BLaER1 (cell line): ENCODE measurements at regions not wholly inside any gene's neighbourhood (a gene's known extent, or its start where the extent isn't known, plus 50 kb on each side); places are given as distances from the start of the nearest gene placed in this dataset.

ENCODE experiments used
- H3K27ac ChIP-seq: shearing (Covaris generic); formaldehyde crosslinking; 2 replicates; pipeline ENCODE4 v1.8.1; 2022
- H3K27me3 ChIP-seq: shearing (Covaris generic); formaldehyde crosslinking; 2 replicates; pipeline ENCODE4 v1.8.1; 2022
- H3K36me3 ChIP-seq: shearing (Covaris generic); formaldehyde crosslinking; 2 replicates; pipeline ENCODE4 v1.8.1; 2022
- H3K4me1 ChIP-seq: shearing (Covaris generic); formaldehyde crosslinking; 2 replicates; pipeline ENCODE4 v1.8.1; 2022
- H3K4me2 ChIP-seq: shearing (Covaris generic); formaldehyde crosslinking; 2 replicates; pipeline ENCODE4 v1.8.1; 2022
- H3K4me3 ChIP-seq: shearing (Covaris generic); formaldehyde crosslinking; 2 replicates; pipeline ENCODE4 v1.8.1; 2022
- H3K9ac ChIP-seq: shearing (Covaris generic); formaldehyde crosslinking; 2 replicates; pipeline ENCODE4 v1.8.1; 2022
- H3K9me3 ChIP-seq: shearing (Covaris generic); formaldehyde crosslinking; 2 replicates; pipeline ENCODE4 v1.8.1; 2022
- H4K20me1 ChIP-seq: shearing (Covaris generic); formaldehyde crosslinking; 2 replicates; pipeline ENCODE4 v1.8.1; 2022
- Cebpa-rat ChIP-seq: shearing (Covaris generic); IDR thresholded peaks from 2 replicates; pipeline ENCODE4 v1.8.1; 2022

GRCh38 chr2:160720098-160720497 lies 226.5 kb upstream of the RBMS1 start:
- Histone ChIP-seq H3K9ac (no peak overlapping the region), H3K4me1 (no peaks in the 10 kb centered on the region), H3K4me2 (no peak overlapping the region), H3K27ac (no peak overlapping the region), H3K9me3 (no peaks in the 10 kb centered on the region; the same call in none of the 2 replicates), H3K36me3 (no peaks in the 10 kb centered on the region), H4K20me1 (no peaks in the 10 kb centered on the region), H3K4me3 (no peak overlapping the region), H3K27me3 (no peaks in the 10 kb centered on the region)
- TF ChIP-seq Cebpa-rat, result no peak

GRCh38 chr2:160721089-160722040 lies 227.8 kb upstream of the RBMS1 start:
- Histone ChIP-seq H3K27me3 (no peaks in the 10 kb centered on the region), H3K27ac (no peak overlapping the region), H4K20me1 (no peaks in the 10 kb centered on the region), H3K4me2 (no peak overlapping the region), H3K36me3 (no peaks in the 10 kb centered on the region), H3K4me3 (no peak overlapping the region), H3K4me1 (peaks cover 8% of the 10 kb centered on the region), H3K9ac (no peak overlapping the region), H3K9me3 (no peaks in the 10 kb centered on the region; the same call in none of the 2 replicates)
- TF ChIP-seq Cebpa-rat, result no peak

GRCh38 chr2:160726046-160726445 lies 232.4 kb upstream of the RBMS1 start:
- Histone ChIP-seq H3K9me3 (no peaks in the 10 kb centered on the region; the same call in none of the 2 replicates), H3K27ac (no peak overlapping the region), H3K36me3 (no peaks in the 10 kb centered on the region), H3K4me1 (peaks cover 8% of the 10 kb centered on the region), H3K4me3 (no peak overlapping the region), H4K20me1 (no peaks in the 10 kb centered on the region), H3K4me2 (0 out of 2 replicates have a peak overlapping the region, but pooled peaks have one; percentile 7), H3K9ac (no peak overlapping the region), H3K27me3 (no peaks in the 10 kb centered on the region)
- no peak for TF ChIP-seq Cebpa-rat

GRCh38 chr2:160730296-160730995 lies 236.8 kb upstream of the RBMS1 start:
- H3K27me3 ChIP-seq, result no peaks in the 10 kb centered on the region
- no peaks in the 10 kb centered on the region for H4K20me1 ChIP-seq
- no peak for TF ChIP-seq Cebpa-rat
- no peak overlapping the region for H3K9ac ChIP-seq
- no peaks in the 10 kb centered on the region for H3K36me3 ChIP-seq
- H3K9me3 ChIP-seq, result no peaks in the 10 kb centered on the region
- no peak overlapping the region for H3K4me2 ChIP-seq
- no peak overlapping the region for H3K27ac ChIP-seq
- H3K4me3 ChIP-seq, result no peak overlapping the region
- H3K4me1 ChIP-seq, result peaks cover 8% of the 10 kb centered on the region

GRCh38 chr2:160731415-160731814 lies 237.8 kb upstream of the RBMS1 start:
- H3K27ac ChIP-seq, result no peak overlapping the region
- H3K4me1 ChIP-seq, result no peaks in the 10 kb centered on the region
- H3K4me2 ChIP-seq, result no peak overlapping the region
- no peak for TF ChIP-seq Cebpa-rat
- no peaks in the 10 kb centered on the region for H3K36me3 ChIP-seq
- H3K27me3 ChIP-seq, result no peaks in the 10 kb centered on the region
- H3K9me3 ChIP-seq, result no peaks in the 10 kb centered on the region
- no peak overlapping the region for H3K4me3 ChIP-seq
- H3K9ac ChIP-seq, result no peak overlapping the region
- H4K20me1 ChIP-seq, result no peaks in the 10 kb centered on the region

GRCh38 chr2:160731856-160732255 lies 238.2 kb upstream of the RBMS1 start:
- Histone ChIP-seq H3K9me3 (no peaks in the 10 kb centered on the region), H4K20me1 (no peaks in the 10 kb centered on the region), H3K27me3 (no peaks in the 10 kb centered on the region), H3K9ac (no peak overlapping the region), H3K4me3 (no peak overlapping the region), H3K4me2 (no peak overlapping the region), H3K27ac (no peak overlapping the region), H3K36me3 (no peaks in the 10 kb centered on the region), H3K4me1 (no peaks in the 10 kb centered on the region)
- TF ChIP-seq Cebpa-rat, result no peak

GRCh38 chr2:160735696-160736095 lies 242.1 kb upstream of the RBMS1 start:
- H3K4me1 ChIP-seq, result no peaks in the 10 kb centered on the region
- no peak overlapping the region for H3K4me3 ChIP-seq
- H4K20me1 ChIP-seq, result no peaks in the 10 kb centered on the region
- no peaks in the 10 kb centered on the region for H3K9me3 ChIP-seq
- no peak for TF ChIP-seq Cebpa-rat
- no peaks in the 10 kb centered on the region for H3K36me3 ChIP-seq
- H3K9ac ChIP-seq, result no peak overlapping the region
- H3K27ac ChIP-seq, result no peak overlapping the region
- H3K4me2 ChIP-seq, result no peak overlapping the region
- H3K27me3 ChIP-seq, result no peaks in the 10 kb centered on the region

- Histone ChIP-seq H3K4me1 (no peaks in the 10 kb centered on the region), H3K27me3 (no peaks in the 10 kb centered on the region), H3K9me3 (no peaks in the 10 kb centered on the region), H3K36me3 (no peaks in the 10 kb centered on the region), H3K4me3 (no peak overlapping the region), H3K9ac (no peak overlapping the region), H3K4me2 (no peak overlapping the region), H4K20me1 (no peaks in the 10 kb centered on the region), H3K27ac (no peak overlapping the region)
- TF ChIP-seq Cebpa-rat, result no peak
Measured at GRCh38 chr2:160736148-160737028, 242.8 kb upstream of the RBMS1 start.

GRCh38 chr2:160737247-160737646 lies 243.6 kb upstream of the RBMS1 start:
- no peak overlapping the region for H3K4me3 ChIP-seq
- H3K27me3 ChIP-seq, result no peaks in the 10 kb centered on the region
- H4K20me1 ChIP-seq, result no peaks in the 10 kb centered on the region
- H3K4me2 ChIP-seq, result no peak overlapping the region
- H3K9me3 ChIP-seq, result no peaks in the 10 kb centered on the region
- no peaks in the 10 kb centered on the region for H3K4me1 ChIP-seq
- no peak overlapping the region for H3K9ac ChIP-seq
- no peaks in the 10 kb centered on the region for H3K36me3 ChIP-seq
- no peak overlapping the region for H3K27ac ChIP-seq
- no peak for TF ChIP-seq Cebpa-rat
